HG02623 (cell line): ENCODE measurements at regions not wholly inside any gene's neighbourhood (a gene's known extent, or its start where the extent isn't known, plus 50 kb on each side); places are given as distances from the start of the nearest gene placed in this dataset.
"Not testable (repeated sequence)": the region's sequence is repeated elsewhere in the genome, so short reads cannot be mapped to it uniquely, and the experiment has no call there.

ENCODE experiments used
- ATAC-seq: cut with Tn5 transposase; IDR thresholded peaks from one replicate; pipeline ENCODE4 v1.9.1; 2021; ENCODE audit warnings: moderate library complexity; ENCODE audit not compliant: unreplicated experiment

DNA sequence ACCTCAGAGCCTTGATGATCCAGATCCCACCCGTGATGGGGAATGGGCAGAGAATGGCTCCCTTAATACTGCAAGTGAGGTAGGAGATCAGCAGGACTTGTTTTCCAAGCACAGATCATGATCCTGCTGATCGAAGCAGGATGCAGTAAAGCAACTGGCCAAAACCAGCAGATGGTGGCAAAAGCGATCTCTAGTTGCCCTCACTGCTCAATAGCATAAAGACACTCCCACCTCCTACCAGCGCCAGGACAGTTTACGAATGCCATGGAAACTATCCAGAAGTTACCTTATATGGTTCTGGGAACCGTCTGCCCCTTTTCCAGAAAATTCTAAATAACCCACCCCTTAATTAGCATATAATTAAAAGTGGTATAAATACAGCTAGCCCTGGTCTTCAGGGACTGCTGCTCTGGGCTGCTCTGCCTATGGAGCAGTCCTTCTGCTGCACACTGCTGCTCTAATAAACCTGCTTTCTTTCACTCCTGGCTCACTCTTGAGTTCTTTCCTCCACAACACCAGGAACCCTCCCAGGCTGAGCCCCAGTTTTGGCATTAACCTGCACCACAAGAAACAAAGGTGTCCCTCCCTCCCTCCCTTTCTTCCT, 415.8 kb downstream of the PREX1 start:
- ATAC-seq: no peak

DNA sequence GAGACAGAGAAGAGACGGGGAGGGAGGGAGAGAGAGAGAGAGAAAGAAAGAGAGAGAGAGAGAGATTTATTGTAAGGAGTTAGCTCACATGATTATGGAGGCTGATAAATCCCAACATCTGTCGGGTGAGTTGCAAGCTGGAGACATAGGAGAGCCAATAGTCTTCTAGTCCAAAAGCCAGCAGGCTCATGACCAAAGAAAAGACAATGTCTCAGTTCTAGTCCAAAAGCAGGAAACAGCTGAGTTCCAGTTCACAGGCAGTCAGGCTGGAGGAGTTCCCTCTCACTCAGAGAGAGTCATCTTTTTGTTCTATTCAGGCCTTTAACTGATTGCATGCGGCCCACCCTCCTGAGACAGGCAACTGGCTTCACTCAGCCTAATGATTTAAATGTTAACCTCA, 416.6 kb downstream of the PREX1 start:
- ATAC-seq: no peak

DNA sequence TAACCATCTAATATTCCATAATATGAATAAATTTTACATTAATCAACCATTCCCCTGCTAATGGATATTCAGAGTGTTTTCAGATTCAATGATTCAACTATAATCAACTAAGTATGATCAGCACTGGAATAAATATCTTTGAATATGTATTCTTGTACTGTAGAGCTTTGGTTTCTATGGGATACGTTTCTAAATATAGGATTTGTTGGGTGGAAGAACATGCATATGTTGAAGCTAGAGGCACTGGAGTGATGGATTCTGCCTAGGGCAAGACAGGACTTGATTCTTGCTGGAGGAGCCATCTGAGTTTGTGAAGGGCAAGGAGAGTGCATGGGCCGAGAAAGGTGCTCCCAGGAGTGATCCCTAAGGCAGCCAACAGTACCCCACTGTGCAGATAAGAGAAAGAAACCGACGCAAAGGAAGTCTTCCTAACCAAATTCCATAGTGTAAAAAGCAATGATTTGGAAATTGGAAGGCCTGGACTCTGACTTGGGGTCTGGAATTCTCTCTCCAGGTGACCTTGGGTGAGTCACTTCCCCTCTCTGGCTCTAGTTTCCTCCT, 418.7 kb downstream of the PREX1 start:
- no peak for ATAC-seq

DNA sequence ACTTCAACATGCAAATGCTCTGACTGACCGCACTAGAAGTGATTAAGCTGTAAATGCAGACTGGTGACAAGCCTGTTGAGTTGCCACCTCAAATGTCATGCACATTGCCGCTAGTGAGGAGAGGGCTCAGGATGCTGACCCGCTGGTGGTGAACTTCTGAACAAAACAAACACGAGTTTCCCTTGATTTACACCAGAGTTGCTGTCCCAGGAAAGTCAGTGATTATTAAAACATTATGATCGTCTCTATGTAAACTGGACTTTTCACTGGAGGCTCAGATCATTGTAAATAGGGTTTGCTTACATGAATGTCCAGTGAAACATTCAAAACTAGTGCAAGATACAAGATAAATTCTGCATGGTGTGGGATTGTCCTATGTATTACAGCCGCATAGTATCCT, 420.1 kb downstream of the PREX1 start:
- ATAC-seq: no peak

DNA sequence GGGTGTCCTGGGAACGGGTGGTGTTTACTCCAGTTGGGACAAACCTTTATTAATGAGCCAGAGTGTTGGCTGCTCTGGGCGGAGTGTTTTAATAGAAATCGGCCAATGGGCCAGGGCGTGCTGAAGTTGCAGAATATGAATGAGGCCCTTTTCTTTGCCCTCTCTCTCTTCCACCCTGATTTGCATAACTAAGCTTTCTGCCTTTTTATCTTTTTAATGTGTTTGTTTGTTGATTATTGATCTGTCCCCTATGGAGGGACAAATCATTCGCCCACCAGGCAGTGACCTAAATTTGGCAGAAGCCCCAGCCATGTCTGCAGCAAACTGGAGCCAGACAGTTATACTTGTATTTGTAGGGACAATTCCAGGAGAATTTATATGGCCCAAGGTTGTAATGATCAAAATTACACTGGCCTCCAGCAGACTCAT, 420.9 kb downstream of the PREX1 start:
- no peak for ATAC-seq

DNA sequence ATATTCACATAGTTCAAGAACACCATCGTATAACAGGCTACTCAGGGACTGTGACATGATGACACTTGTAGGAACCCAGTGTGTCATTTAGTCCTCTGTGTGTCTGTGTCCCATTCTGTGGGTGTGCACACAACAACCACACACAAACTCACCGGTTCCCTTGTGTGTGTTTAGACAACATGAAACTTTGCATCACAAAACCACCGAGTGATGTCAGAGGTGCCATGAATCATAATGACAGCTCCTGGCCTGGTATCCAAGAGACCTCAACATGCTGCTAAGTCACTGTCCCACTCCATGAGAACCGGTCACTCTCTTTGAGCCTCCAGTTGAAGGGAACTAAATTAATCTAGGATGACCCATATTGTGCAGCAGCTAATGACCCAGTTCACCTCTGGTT, 421.3 kb downstream of the PREX1 start:
- no peak for ATAC-seq

DNA sequence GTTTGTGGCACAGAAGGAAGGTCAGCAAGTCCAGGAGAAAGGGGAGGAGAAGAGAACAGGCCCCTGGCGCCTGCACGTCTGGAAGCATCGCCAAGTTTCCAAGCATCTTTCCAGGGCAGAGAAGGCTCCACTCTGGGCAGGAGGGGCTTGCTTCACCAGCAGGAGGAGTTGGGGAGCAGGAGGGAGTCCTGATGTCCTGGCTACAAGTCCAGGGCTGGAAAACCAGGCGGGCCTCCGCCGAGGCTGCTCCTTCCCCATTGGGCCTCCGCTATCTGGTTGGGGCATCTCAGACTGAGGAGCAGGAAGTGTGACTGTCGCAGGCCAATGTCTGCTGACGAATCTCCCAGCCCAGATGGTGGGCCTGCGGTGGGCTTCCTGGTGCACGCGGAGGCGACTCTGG, 421.9 kb downstream of the PREX1 start:
- ATAC-seq: no peak

DNA sequence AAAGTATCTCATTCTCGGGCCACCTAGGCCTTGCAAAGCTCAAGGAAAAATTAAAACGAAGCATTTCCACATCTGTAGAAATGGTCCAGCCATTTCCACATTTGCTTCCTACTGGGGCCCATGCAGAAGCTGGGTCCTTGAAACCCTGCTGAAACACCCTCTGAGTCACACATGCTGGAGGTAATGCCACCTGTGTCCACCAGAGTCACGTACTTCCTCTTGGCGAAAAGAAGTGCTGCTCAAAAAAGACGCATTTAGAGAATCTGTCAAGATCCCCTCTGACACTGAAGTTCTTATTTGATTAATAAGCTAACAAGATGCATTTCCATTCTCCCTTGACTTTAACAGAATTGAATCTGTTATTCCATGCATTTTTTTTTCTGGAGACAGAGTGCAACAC, 423.2 kb downstream of the PREX1 start:
- ATAC-seq: no peak

DNA sequence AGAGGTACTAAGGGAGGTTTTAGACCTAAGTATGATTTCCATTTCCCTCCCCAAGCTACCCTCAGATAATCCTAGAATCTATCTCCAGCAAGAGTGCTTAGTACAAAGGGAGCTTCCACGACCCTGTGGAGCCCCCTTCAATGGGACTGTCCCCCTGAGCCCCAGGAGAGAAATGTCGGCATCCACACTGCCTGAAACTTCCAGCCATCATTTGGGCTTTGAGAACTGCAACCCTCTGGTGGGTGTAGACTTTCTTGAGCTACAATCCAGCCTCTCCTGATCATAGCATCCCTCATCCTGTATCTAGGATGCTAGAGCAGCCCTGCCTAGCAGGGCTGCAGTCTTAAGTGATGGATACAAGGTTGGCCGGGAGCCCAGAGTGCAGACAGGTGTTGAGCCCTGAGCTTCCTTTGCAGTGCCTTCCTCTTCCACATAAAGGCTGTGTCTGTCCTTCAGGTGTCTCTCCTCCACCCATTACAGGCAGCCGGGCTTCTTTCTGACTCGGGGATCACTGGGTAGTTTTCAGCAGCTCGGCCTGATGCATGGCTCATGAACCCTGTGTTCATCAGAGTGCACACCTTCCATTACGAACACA, 424.5 kb downstream of the PREX1 start:
- no peak for ATAC-seq

DNA sequence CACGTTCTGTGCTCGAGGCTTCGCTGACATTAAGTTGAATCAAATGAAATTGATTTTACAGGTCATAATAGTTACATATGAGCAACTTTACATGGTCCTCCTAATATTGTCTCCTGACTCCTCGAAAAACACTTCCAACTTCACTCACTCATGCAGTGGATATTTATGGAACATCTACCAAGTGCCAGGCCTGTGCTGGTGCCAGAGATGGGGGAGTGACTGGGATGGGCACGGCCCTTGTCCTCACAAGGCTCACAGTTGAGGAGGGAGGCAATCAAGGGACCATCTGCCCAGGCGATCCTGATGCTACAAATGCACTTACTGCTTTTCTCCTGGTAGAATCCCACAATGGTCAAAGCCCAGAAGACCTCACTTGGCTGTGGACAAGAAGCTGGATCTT, 426.4 kb downstream of the PREX1 start:
- ATAC-seq: no peak

DNA sequence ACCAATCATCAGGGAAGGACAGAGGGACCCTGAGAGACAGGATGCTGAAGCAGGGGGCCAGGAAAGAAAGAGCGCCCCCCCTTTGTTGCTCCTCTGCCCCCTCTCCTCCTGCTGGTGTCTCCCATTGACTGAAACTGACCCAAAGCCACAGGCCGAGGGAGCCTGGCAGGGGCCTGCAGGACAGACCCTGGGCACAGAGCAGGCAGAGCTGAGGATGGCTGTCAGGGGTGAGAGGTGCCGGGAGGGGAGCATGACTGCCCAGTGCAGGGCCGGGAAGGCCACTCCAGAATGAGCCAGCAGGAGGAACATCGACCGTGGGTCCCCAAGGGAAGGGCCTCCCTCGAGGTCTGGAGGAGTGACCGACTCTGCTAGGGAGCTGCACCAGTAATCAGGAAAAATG, 427.8 kb downstream of the PREX1 start:
- no peak for ATAC-seq

DNA sequence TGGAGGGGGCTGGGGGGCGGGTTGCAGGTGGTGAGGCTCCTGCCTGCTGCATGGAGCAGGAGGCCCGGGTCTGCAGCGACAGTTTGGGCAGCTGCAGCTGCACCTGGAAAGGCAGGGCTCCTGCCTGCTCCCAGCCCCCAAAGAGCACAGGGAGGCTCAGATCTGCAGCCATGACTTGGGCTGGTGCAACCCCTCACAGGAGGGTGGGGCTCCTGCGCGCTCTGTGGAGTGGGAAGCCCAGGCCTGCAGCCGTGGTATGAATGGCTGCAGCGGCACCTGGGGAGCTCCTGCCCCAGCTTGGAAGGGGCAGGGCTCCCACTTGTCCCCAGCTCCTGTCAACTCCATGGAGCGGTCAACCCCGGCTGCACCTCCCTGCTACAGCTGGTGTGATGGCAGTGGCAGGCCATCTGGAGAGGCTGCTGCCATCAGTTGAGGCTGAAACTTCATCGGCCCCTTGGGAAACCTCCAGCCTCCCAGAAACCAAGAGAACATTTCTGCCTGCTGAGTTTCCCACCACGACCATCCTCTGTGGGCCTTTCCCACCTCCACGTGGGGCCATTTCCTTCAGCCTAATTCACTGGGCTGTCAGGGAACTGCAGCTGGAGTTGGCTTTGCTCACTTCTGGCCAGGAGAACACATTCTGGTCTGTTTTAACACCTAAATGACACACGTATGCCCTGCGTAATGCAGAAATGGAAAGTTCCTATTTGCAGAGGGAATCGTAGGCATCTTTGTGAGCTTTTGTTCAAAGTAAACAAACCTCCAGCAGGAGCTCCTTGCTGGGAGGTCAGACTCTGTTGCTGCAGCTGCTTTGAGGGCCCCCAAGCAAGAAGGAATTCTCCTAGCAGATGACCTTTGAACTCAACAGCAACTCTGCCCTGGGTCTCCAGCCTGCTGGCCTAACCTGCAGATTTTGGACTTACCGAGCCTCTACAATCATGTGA, 429.0 kb downstream of the PREX1 start:
- no peak for ATAC-seq

DNA sequence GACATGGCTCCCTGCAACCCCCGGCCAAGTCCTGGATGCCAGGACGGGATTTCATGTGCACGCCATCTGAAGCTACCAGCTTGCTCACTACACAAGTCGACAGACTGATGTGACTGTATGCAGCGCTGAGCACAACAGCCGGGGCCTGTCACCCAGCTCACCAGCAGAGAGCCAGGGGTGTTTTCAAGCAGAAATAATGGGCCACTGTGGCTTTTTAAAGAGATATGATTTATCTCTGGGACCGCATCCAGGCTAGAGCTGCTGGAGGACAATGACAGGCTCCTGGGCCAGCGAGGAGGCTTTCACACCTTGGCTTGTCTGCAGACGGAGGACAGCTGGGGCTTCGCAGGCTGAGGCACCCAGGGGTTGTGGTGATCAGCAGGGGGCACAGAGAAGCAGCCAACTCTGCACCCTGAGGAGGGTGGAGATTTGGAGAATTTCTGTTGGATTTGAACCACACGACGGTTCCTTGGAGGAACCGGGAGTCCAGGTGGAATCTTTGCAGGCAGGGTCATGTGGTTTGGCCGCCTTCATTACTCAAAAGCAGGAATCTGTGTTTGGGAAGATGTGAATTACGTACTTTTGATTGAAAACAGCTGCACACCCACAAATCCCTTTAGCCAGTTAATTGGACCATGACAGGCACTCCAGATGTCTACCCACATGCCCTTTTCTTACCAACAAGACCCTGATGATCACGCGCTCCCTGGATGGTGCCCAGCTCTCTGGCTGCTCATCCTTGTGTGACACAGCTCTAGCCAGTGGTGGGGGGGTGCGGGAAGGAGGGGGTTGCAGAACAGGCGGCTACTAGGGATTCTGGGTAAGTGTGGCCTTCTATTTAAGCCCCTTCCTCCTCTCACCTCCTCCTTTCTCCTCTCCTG, 430.6 kb downstream of the PREX1 start:
- not testable (repeated sequence) for ATAC-seq

DNA sequence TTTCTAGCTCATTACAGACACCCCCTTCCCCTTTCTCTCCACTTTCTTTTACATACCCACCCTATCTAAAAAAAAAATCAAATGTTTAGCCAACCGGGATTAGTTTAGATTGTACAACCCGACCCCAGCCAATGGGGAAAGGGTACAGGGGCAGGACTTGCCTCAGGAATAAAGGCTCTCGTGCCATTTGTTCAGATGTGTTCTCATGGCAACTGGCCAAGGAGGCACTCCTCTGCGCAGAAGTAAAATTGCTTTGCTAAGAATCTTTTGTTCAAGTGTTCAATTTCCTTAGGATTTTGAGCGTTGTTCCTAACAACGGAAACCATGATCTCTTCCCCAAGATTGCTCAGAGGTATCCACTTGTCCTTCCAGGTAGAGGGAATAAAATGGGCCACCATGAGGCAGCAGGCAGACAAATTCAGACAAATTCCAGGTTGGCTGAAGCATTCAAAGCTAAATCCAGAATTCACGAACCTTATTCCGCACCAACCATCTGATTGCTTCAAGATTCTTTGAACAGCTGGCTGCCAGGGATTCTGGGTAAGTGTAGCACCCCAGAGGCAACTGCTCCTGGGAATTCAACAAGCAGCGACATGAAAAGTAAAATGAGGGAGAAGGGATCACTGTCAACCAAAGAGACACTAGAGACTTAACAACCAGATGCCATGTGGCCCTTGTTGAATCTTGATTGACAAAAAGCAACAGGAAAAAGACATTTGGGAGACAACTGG, 431.8 kb downstream of the PREX1 start:
- ATAC-seq: no peak

DNA sequence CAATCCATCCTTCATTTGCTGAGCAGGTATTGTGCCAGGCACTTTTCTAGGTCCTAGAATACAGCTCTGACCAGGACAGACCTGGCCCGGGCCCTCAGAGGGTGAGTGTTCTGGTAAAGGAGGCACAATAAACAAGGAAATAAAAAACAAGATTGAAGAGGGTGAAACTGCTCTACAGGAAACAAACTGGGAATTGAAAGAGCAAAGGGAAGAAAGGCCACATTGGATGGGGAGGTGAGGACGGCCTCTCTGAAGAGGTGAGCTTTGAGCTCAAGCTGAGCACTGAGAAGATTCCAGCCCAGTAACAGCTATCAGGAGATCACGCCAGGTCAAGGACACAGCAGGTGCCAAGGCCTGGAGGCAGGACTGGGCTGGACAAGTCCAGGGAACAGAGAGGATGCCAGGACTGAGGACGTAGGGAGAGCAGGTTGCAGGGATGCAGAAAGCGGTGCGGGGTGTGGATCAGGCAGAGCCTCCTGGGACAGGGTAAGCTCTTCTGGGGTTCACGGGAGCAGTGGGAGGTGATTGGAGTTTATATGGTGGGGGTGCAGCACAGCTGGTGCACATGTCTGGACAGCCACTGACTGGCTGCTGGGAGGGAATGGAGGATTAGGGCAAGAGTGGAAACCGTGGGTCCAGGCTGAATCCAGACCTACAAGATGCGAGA, 433.3 kb downstream of the PREX1 start:
- no peak for ATAC-seq

DNA sequence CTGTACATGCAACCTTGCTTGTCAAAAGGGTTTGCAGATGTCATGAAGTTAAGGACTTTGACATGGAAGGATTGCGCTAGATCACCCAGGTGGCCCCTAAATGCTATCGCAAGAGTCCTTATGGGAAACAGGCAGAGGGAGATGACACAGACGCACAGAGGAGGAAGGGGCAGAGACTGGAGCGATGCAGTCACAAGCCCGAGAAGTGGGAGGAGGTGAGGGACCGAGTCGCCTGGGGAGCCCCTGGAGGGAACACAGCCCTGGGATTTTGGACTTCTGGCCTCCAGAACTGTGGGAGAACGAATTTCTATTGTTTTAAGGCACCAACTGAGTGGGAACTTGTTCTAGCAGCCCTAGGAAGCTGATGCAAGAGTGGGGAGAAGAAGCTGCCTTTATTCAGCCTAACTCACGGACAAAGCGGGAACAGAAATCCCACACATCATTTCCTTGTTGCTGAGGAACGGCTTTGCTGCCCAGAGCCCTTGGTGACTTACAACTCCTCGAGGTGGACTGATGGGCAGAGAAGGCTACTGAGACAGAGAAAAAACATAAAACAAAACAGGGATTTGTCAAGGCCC, 434.0 kb downstream of the PREX1 start:
- ATAC-seq: no peak

DNA sequence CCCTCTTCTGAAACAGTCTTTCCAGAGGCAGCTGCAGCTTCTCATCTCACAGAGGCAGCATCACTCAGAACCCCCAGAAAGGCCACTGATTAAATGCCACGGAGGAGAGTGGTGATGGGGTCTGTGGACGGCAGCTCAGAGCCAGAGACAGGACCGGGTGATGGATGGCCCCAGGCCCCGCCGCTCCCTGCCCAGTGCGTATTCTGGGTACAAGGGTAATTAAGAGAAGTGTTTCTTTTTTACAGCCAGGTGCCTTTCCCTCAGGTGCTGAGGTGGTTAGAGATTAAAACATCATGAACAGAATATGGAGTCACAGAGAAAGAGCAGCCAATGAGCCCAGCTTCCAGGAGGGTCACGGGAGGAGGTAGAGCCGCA, 434.5 kb downstream of the PREX1 start:
- ATAC-seq: no peak

DNA sequence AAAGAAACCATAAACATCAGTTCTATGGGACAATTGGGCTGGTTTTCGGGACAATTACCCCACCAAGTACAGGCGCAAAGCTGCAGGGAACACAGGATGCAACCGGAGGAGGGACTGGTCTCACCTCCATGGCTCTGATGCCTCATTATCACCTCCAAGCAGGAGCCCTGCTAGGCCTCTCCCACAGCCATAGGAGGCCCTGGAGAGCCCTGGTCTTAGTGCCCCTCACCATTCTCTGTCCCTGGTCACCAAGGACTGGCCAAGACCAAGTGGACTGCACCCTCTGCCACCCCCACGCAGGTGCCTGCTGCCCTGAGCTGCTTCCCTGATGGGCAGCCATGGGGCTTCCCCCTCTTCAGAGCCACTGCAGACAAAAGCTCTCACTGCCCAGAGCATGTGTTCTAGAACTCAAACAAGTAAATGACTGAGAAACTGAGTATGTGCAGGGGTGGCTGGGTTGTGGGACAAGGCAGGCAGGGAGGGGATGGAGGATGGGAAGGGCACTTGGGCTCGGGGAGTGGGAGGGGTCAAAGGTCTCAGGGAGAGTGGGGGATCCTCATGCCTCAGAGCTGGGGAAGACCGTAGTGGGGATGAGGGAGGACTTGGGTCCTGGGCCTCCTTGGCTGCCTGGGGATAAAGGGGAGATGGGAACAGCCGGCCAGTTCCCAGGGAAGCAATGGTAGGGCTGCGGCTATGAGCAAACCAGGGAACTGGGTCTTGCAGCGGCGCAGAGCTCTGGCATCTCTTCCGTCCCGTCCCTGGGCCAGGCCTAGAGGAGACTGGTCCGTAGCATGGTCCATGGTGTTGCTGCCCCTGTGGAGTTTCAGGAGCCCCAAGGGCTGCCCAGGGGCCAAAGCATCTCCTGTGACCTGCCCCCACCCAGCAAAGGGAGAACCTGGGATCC, 435.1 kb downstream of the PREX1 start:
- ATAC-seq: no peak
